HG03196 (cell line): ENCODE measurements at regions not wholly inside any gene's neighbourhood (a gene's known extent, or its start where the extent isn't known, plus 50 kb on each side); places are given as distances from the start of the nearest gene placed in this dataset.

Experiments
- ATAC-seq: cut with Tn5 transposase; IDR thresholded peaks from one replicate; pipeline ENCODE4 v1.9.1; 2021; ENCODE audit not compliant: unreplicated experiment

DNA sequence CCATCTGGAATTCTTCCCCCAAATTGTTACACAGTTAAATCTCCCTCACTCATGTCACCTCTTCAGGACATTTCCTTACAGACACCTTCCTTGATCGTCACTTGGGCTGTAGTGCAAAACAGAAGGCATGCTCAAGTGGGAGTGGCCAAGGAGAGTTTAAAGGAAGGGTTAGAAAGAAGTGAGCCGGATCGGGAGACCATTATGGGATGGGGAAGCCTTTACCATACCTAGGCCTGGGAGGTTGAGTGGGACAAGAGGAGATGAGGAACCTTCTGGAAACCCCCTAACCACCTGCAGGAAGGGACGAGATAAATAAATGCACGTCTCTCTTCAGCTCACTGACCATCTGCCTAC, 102.7 kb downstream of the UCHL1 start:
- ATAC-seq, result no peak

DNA sequence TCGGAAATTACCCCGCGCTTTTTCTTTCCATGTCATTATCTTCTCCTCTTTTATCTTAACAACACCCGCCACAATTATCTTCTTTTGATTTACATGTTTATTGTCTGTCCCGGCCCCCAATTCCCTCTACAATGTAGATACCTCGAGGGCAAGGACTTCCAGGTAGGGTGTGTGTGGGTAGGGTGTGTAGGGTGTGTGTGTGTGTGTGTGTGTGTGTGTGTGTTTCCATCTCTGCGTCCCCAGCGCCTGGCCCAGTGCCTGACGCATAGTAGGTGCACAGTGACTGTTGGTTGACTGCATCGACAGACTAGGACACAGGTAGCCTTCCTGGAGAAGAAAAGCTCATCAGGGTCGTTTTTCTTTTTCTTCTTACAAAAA, 103.1 kb downstream of the UCHL1 start:
- ATAC-seq, result no peak

DNA sequence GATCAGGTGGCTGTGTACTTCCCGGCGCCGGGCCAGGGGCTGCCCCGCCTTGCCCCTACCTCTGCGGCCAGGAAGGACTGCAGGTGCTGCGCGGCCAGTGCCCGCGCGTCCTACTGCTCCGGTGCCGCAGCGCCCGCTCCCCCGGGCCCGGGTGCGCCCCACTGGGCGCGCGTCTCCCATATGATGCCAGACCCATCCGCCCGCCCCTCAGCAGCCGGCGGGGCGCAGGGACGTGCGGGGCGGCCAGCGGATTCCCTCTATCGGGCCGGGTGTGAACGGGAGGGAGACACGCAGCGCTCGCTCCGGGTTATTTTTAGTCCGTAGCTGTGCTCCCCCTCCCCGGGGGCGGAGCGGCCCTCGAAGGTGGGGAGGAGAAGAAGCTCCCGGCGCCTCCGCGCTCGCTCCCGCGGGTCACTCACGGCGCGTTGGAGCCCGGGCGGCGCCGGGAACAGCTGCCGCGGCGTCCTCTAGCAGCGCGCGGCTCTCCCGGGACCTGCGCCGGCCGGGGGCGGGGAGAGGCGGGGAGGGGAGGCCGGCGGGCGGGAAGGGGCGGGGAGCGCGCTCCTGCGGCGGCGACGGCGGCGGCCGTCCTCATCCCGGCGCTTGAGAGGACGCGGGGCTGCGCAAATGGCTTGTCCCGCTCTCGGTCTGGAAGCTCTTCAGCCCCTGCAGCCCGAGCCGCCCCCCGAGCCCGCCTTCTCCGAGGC, 103.6 kb downstream of the UCHL1 start:
- no peak for ATAC-seq

DNA sequence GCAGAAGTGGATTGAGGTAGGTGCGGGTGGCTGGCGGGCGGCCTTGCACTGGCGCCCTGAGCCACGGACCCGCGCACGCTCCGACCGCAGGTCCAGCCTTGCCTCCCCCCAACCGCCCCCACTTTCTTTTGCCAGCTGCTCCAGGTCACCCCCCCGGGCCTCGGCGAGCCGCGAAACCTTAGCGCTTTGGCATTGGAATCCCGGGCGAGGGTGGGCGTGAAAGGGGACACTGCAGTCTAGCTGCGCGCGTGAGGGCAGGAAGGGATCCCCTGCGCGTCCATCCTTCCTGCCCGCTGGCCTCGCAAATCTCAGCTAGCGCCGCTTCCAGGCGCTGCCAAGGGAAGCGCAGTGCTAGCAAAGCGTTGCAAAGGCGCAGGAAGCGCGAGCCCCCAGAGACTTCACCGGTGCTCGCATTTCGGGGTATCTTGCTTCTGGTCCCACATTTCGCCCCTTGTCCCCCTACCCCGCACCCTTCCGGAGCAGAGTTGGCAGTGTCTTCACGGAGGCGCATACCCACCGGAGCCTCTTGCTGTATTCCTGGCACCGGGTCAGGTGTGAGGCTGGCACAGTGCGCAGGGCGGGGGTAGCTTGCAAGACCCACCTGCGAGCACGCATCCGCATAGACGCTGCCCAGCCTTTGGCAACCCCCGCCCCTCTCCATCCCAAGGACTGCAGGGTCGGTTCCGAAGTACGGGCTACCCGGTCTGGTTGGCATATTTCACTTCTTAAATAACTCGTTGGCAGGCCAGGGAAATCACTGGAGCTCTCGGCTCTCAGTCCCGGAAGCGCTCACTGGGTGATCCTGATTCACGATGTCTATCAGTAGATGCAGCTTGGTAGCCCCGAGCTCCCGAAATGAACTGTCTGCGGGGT, 104.4 kb downstream of the UCHL1 start:
- ATAC-seq, result no peak

DNA sequence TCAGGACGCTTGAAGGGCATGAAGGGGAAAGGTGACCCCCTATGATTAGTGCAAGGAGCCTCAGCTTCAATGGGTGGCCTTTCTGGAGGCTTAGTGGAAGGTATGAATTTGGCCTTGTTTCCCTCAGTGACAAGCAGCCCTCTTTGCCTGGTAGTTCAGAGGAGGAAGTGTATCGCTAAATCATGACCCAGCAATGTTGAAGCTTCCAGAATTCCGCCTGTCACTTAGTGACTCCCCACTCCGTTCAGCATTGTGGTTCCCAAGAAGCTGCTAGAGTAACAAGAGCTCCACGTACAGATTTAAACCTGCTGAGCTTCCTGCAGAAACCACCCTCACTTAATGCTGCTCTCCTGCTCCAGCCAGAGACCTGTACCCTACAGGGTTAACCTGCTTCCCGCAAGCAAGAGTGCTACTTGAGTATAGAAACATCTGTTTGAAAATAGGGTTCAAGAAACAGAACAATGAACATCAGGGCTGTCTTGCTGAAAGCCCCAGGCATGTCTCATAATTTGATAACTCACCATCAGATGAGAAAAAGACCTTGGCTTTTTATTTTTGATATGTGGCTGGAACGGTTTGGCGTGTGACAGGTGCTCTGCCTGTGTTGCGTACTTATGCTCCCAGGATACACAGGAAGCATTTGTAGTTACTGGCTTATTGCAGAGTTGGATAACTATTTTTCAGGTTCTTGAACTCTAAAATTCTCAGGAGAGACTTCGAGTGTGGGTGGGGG, 105.2 kb downstream of the UCHL1 start:
- ATAC-seq, result no peak

DNA sequence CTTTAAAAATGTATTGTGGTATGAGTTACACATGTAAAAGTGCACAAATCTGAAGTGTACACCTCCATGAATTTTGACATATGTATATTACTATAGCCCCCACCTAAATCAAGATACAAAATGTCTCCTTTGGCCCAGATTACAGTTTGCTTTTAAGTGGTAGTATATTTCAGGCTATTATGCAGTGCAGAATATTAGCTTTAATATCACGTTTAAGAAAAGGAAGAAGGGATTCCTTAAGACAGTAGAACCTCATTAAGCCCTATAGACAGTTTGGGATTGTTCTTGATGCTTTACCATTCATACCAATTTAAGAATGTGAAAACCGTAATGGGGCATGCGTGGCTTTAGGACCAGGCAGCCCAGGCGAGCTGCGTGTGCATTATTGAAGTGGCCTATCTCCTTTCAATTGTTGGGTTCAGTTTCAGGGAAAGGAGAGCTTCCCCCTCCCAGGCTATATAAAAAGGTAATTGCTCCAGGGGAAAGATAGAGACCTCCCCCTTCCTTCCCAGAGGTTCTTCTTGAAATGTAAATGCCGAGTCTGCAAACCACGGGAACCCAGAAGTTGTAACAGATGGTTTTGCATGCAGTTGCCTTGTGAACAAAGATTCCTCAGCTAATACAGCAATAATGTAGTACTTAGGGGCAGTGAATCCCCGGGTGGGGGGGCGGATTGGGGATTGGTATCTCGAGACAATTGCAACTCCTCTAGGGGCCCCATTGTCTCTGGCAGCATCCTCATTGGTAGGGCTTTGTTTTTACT, 106.1 kb downstream of the UCHL1 start:
- no peak for ATAC-seq

DNA sequence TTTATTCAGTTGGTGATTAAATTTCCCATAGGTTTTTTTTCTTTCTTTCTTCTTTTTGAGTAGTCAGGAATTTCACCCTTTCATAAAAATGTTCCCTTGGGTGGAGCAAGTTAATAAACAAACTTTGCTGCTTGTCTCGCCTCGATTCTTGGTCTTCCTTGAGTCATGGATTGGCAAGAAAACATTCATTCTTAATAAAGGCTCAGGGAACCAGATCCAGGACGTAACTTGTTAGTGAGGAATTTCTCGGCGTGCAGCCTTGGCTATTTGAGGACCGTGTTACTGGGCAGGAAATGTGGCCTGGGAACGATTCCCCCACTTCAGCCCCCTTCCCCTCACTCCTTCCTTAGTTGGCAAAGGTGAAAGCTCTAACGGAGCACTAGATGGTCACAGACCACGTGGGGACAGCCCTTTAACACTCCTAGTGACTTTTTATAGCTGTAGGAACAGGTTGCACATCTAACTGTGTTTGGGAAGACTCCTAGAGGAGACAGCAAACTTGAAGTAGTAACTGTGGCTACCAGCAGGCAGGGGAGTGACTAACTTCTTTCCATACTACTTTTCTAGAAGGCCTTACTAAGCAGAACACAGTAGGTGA, 106.8 kb downstream of the UCHL1 start:
- no peak for ATAC-seq

DNA sequence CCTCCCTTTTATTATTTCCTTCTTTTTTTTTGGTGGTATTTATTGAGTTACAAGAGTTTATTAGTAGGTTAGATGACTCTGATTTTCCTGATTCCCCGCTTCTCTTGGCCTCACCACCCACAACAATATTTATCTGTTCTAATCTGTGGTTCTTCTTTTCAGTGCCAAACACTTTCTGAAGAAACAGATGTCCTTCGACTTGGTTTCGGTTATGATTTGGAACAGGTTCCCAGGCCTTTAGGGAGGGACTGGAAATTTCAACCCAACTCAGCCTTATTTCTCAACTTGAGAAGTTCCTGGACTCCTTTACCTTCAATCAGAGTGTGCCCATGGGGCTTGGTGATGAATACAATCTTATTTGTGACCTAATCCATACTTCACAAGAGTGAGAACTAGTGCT, 108.1 kb downstream of the UCHL1 start:
- ATAC-seq, result no peak

DNA sequence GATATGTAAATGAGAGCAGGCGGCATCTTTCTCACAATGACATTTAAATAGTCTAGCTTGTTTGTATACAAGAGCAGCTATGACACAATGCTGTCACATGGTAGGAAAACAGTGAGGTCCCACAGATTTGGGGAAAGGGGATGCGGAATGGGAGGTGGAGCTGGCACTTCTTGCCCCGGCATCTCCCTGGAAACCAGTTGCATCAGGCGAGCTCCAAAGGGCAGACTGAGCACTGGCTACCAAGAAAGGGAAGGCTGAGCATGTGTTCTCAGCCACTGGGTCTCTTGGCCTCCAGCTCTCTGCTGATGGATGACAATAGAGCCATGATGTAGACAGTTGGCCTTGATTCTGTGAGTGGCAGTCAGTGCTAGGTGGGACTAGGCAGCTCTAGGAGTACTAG, 109.0 kb downstream of the UCHL1 start:
- ATAC-seq, result no peak

DNA sequence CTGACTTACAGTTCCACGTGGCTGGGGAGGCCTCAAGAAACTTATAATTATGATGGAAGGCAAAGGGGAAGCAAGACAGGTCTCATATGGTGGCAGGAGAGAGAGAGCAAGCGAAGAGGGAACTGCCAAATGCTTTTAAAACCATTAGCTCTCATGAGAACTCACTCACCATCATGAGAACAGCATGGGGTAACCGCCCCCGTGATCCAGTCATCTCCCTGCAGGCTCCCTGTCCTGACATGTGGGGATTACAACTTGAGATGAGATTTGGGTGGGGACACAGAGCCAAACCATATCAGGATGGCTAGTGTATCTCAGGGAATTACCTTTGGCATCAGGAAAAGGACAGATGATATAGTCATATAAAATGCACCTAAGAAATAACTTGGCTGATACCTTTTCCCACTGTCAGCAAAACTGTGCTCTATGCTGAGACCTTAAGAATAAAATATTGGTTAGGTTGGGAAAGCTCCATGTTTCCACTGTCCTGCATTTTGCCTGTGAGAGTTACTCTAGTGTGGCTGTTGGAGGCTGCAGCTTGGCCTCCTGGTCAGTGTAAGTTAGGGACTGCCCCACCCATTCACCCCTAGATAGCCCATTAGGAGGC, 110.3 kb downstream of the UCHL1 start:
- ATAC-seq, result no peak

DNA sequence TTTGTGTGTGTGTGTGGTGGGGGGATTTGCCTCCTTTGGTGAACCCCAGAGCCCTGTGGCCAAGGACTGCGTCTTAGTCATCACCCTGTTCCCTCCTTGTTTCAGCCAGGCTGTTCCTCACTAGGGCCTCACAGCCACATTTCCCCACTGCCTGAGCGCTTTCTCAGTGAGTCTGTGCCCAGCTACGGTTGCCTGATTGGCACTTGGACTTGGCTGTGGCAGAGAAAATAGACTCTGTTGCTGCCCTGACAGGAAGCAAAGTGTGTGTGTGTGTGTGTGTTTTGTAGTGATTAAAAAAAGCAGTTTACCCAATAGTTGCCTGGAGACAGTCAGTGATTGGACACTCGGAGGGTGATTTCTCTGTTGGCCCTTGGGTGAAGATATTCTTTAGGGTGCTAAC, 113.0 kb downstream of the UCHL1 start:
- no peak for ATAC-seq

DNA sequence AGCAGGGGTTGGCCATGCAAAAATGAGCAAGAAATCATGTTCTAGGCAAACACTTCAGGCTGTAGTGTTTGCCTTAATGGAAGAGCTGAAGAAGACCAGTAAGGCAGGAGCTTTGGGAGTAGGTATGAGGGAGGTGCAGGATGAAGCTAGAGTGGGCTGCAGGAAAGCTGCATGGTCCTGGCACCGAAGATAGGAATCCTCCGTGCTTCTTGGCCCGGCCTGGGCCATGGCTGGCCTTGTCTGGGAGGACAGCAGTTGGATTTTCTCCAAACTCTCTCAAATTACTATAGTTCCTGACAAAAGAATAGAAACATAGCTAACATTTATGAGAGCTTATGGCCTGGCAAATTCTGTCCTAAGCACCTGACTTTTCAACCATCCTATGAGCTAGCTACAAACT, 116.5 kb downstream of the UCHL1 start:
- no peak for ATAC-seq

DNA sequence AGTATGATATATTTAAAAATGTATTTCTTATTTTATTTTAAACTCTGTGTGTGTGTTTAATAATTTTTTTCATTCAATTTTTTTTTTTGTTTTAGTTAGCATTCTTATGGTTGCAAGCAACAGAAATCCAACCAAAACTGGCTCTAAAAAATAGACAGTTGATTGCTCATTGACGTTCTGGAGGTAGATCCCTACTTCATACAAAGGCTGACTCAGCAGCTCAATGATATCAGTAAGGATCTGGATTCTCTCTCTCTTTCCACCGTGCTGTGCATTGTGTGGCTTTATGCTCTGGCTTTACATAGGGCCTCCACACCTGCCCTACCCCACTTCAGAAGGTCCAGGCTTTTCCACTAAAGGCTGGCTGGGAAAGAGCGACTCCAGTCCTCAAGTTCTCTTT, 117.8 kb downstream of the UCHL1 start:
- ATAC-seq, result no peak

DNA sequence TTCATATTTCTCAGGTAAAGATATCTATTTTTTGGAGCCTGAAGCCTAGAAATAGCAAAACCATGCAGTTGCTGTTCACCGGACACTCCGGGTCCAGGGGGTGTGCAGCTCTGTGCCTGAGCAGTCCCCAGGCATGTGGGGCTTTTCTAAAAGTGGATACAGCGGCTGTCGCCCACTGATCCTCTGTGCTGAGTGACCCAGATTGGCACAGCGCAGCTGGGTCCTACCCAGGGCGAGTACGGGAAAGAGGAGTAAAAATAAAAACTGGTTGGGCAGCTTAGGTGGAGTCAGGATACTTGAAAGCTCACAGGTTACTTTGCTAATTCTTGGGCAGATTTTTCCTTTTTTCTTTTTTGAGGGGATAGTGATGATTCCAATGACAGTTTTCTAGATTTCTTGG, 118.8 kb downstream of the UCHL1 start:
- ATAC-seq, result no peak

DNA sequence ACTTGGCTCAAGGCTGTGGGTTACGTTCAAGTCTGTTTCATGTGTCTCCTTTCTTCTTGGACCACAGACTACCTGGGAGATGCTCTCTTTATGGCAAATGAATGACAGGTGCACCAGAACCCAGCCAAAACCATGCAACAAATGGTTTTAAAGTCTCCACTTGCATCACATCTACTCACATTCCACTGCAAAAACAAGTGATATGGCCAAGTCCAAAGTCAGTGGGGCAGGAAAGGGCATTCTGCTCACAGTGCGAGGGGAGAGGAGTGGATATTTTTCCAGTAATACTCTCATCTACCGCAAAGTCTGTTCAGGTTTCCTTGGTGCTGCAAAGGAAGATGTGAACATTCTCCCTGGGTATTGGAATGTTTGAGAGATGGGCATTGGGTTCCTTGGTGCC, 120.5 kb downstream of the UCHL1 start:
- no peak for ATAC-seq

DNA sequence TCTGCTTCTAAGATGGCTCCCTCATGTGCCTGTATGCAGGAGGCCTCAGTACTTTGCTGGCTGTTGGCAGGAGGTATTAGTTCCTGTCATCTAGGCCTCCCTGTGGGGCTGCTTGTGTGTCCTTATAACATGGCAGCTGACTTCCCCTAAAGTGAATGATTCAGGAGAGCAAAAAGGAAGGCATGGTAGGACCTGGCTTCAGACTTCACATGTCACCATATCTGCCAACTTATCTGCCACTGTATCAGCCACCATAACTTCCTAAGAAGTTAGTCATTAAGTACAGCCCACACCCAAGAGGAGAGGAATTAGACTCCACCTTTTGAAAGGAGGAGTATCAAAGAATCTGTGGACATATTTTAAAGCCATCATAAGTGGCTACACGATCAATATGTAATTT, 122.5 kb downstream of the UCHL1 start:
- ATAC-seq, result no peak

DNA sequence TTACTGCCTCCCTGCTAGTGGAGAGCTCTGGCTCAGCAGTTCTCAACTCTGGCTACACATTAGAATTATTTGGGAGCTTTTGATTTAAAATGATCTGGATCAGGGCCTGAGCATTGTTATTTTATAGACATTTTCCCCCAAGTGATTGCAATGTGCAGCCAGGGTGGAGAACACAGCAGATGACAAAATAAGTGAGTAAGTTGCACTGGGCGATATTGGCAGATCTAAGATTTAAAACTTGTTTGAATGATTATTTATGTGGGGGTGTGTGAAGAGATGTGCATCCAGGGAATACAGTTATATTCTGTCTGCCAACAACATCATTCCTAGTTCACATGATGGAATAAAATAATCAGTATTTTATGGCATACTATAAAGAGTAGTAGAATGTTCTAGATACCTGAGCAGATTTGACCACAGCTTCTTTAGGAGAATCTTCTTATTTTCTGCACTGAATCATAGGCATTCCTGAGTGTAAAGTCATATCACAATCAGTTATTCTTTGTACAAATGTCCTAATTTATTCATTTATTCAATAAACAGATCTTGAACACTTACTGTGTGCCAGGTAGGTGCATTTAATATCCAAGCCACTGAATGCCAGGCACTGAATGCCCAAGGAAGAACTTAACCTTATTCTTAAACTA, 123.9 kb downstream of the UCHL1 start:
- no peak for ATAC-seq

DNA sequence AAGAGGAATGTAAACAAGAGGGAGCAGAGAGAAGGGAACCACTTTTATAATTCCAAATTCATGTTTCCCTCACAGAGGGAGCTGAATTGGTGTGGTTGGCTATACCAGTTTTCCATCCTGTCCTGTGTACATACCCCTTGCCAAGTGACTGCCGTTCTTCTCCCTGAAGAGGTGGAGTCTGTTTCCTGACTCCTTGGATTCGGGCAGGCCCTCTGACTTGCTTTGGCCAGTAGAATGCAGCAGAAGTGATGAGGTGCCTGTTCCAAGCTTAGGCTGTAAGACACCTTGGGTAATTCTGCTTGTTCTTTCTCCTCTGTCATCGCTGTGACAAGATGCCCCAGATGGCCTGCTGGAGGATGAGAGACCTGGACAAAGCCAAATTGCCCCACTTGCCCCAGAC, 124.7 kb downstream of the UCHL1 start:
- no peak for ATAC-seq

DNA sequence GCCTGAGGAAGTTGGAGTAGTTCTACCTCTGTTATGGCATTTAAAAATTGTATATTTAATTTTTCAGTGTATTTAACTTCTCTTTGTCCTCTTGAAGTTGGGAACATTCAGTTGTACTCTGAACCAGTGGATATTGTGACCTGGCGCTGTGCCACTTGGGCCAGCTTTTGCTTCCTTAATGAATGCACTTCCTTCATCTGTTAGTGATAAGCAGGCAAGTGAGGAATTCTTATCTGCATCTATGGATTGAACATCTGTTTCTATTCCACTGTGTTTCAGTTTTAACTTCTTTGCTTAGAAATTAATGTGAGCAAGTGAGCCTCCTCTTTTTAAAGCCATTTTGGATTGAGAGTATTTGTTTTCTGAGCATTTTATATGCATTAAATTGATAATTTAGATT, 128.3 kb downstream of the UCHL1 start:
- no peak for ATAC-seq

DNA sequence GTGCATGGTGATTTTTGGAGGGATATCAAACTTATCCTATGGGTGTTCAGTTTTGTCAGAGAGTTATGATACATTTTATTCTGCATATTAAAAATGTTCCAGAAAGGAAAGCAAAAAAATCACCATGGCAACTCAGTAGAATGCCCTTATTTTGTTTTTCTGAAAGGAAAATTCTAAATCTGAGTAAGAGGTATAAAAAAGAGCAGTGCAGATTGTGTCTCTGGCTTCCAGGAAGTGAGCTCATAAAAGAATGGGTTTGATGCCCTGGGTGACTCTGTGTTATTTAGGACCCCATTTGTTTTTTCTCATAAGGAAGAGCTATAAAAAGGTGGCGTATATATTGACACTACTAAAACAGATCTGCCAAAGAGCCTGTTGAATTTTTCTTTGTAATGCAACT, 128.8 kb downstream of the UCHL1 start:
- no peak for ATAC-seq
